HepG2 (cell line): ENCODE measurements at regions not wholly inside any gene's neighbourhood (a gene's known extent, or its start where the extent isn't known, plus 50 kb on each side); places are given as distances from the start of the nearest gene placed in this dataset.

ENCODE experiments used
- ATAC-seq: fragments of 200-7000 bp; cut with Tn5 transposase; 3 replicates; pipeline ENCODE4 v1.9.1; 2020; ENCODE audit warnings: mild to moderate bottlenecking, moderate library complexity
- BruUV-seq: library from RNA; stranded (reverse); fragments of 400-500 nt; replicated peaks from 2 replicates; lab custom pipeline; 2021; lab: Mats Ljungman, UMichigan
- CTCF ChIA-PET: fragments of 300-600 bp; formaldehyde crosslinking; extraction: SDS; loops from one replicate; lab custom pipeline; 2021; ENCODE audit warnings: low total read pairs, inconsistent platforms, low intra/inter-chr PET ratio; lab: Yijun Ruan, JAX
- POLR2A ChIA-PET: fragments of 350-600 bp; sonication (Branson Sonifier 250); formaldehyde crosslinking; loops from one replicate; lab custom pipeline; 2020; ENCODE audit warnings: antibody characterized with exemption, inconsistent platforms; lab: Yijun Ruan, JAX
- DNase-seq: peaks from one replicate; pipeline ENCODE4 v3.0.0-alpha.2; 2015; ENCODE audit warnings: low spot score
- FAIRE-seq: peaks from 3 replicates; lab custom pipeline; 2011; peaks lifted over from hg19 to GRCh38; lab: Jason Lieb, UNC
- H2AFZ ChIP-seq: one replicate; pipeline ENCODE4 v1.6.1; 2011; ENCODE audit warnings: low read length, inconsistent platforms
- H3K27ac ChIP-seq: fragments of 300-600 bp; 3 replicates; pipeline ENCODE4 v1.8.0; 2011; ENCODE audit warnings: mixed run types, mild to moderate bottlenecking, mixed read lengths, low read length, inconsistent platforms; ENCODE audit not compliant: insufficient read depth; ENCODE audit errors: extremely low read length
- H3K27me3 ChIP-seq, 2 experiments: fragments of 200-600 bp in 1 of 2; 2 replicates in 1 of 2; 3 replicates in 1 of 2; pipeline versions ENCODE4 v1.6.0 to v1.8.0; 2011; ENCODE audit warnings: low read length in 2 of 2, mild to moderate bottlenecking in 2 of 2, moderate library complexity in 2 of 2, inconsistent platforms in 1 of 2; ENCODE audit not compliant: insufficient read depth in 2 of 2, control insufficient read depth in 1 of 2
- H3K36me3 ChIP-seq, 2 experiments: fragments of 200-600 bp in 1 of 2; replicated peaks in 1 of 2; 2 replicates in 1 of 2; 3 replicates in 1 of 2; pipeline versions ENCODE4 v1.5.1 to v1.8.0; 2011; ENCODE audit warnings: low read length in 2 of 2, inconsistent platforms in 1 of 2; ENCODE audit not compliant: insufficient read depth in 2 of 2, control insufficient read depth in 1 of 2
- H3K4me1 ChIP-seq: 2 replicates; pipeline ENCODE4 v1.5.1; 2012; ENCODE audit warnings: low read length, inconsistent platforms; ENCODE audit not compliant: insufficient read depth
- H3K4me2 ChIP-seq: 2 replicates; pipeline ENCODE4 v1.6.0; 2011; ENCODE audit warnings: low read depth, low read length, inconsistent platforms
- H3K4me3 ChIP-seq, 3 experiments: fragments of 200-600 bp in 1 of 3; sonication (generic), shearing (Covaris generic) in 1 of 3; replicated peaks in 1 of 3; 2 replicates each; pipeline ENCODE4 v1.5.1; 2011 to 2016; ENCODE audit warnings: low read length in 3 of 3, inconsistent platforms in 2 of 3, low read depth in 2 of 3, mild to moderate bottlenecking in 2 of 3, control low read depth in 1 of 3, mixed read lengths in 1 of 3; ENCODE audit not compliant: insufficient read depth in 1 of 3
- H3K79me2 ChIP-seq: one replicate; pipeline ENCODE4 v1.6.1; 2011; ENCODE audit warnings: low read length, inconsistent platforms; ENCODE audit not compliant: insufficient read depth
- H3K9ac ChIP-seq: 2 replicates; pipeline ENCODE4 v1.6.0; 2011; ENCODE audit warnings: mild to moderate bottlenecking, low read depth, low read length, inconsistent platforms; ENCODE audit not compliant: insufficient read depth
- H3K9me3 ChIP-seq: 2 replicates; pipeline ENCODE4 v1.5.1; 2012; ENCODE audit warnings: mild to moderate bottlenecking, low read length
- H4K20me1 ChIP-seq: 2 replicates; pipeline ENCODE4 v1.6.0; 2011; ENCODE audit warnings: inconsistent platforms, mild to moderate bottlenecking, low read length, moderate library complexity; ENCODE audit not compliant: insufficient read depth
- BRCA1 ChIP-seq: sonication (generic); formaldehyde crosslinking; IDR thresholded peaks from 2 replicates; pipeline ENCODE4 v1.4.0; 2020; ENCODE audit warnings: missing genetic modification reagents
- CENPX ChIP-seq: sonication (generic); formaldehyde crosslinking; IDR thresholded peaks from 2 replicates; pipeline ENCODE4 v1.9.0; 2021; ENCODE audit warnings: mild to moderate bottlenecking, missing genetic modification reagents, moderate library complexity
- EHMT2 ChIP-seq: fragments of 200-600 bp; sonication (generic); IDR thresholded peaks from 2 replicates; pipeline ENCODE4 v1.7.0; 2017; ENCODE audit warnings: antibody characterized with exemption, low read depth, low read length, borderline replicate concordance
- EZH2 ChIP-seq: conservative IDR thresholded peaks from 2 replicates; pipeline ENCODE4 v1.6.1; 2012; ENCODE audit warnings: mild to moderate bottlenecking, low read depth, low read length, moderate library complexity
- HES4 ChIP-seq: sonication (generic); formaldehyde crosslinking; IDR thresholded peaks from 2 replicates; pipeline ENCODE4 v1.9.0; 2021; ENCODE audit warnings: mild to moderate bottlenecking, missing genetic modification reagents, borderline replicate concordance
- HHEX ChIP-seq: IDR thresholded peaks from 2 replicates; pipeline ENCODE4 v1.6.1; 2016; ENCODE audit warnings: control low read depth
- ZBTB21 ChIP-seq: sonication (generic); formaldehyde crosslinking; IDR thresholded peaks from 2 replicates; pipeline ENCODE4 v1.4.0; 2020; ENCODE audit warnings: missing genetic modification reagents
- ZFAT ChIP-seq: sonication (generic); formaldehyde crosslinking; conservative IDR thresholded peaks from 2 replicates; pipeline ENCODE4 v1.8.1; 2023; ENCODE audit warnings: missing genetic modification reagents, inconsistent platforms
- ZNF230 ChIP-seq: sonication (generic); formaldehyde crosslinking; IDR thresholded peaks from 2 replicates; pipeline ENCODE4 v1.4.0; 2020; ENCODE audit warnings: mild to moderate bottlenecking, missing genetic modification reagents
- ZNF510 ChIP-seq: sonication (generic); formaldehyde crosslinking; IDR thresholded peaks from 2 replicates; pipeline ENCODE4 v1.4.0; 2020; ENCODE audit warnings: low read depth, mild to moderate bottlenecking, missing genetic modification reagents
- ZNF776 ChIP-seq: sonication (generic); formaldehyde crosslinking; IDR thresholded peaks from 2 replicates; pipeline ENCODE4 v1.4.0; 2020; ENCODE audit warnings: mild to moderate bottlenecking, missing genetic modification reagents
- WGBS: methylation state at CpG from one replicate; pipeline ENCODE4 v1.1.6; 2017; ENCODE audit warnings: low lambda C conversion rate; 5-methylcytosine and 5-hydroxymethylcytosine counted together
- in situ Hi-C: cut with HindIII; loops from 2 replicates; pipeline ENCODE4 v1.10.0; 2017; ENCODE audit warnings: low pct_unique_long_range_greater_than_20kb; ENCODE audit not compliant: extremely low pct_ligation_motif_present
- intact Hi-C: fragments of 100-400 bp; cut with micrococcal nuclease; formaldehyde crosslinking; loops from one replicate; pipeline ENCODE4 v1.10.0; 2022; ENCODE audit not compliant: unreplicated experiment

DNA sequence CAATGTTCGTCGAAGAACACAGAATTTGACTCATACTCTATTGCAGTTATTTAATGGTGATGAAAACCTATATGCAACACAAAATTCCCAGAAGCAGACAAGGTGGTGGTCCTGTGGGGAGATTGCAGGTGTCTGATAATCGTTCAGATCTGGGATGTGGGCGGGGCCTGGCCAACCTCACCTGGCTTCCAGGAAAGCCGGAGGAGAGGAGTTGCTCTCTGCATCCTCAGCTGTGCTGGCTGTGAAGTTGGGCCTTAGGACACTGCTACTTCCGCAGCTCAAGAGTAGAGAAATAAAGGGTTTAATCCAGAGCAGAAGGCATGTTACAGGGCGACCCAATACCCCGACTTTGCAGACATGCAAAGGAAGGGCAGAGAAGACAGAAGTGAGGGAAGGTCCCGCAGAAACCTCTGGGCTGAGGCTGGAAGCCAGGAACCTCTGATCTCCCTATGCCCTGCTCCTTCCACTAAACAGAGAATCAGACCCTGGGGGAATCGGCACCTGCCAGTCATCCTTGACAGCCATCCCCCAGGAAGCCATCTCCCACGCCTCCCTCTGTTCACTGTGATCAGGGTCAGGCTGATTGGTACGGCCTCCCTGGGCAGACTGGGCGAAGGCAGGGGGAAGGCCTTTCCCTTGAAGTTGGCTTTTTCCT lies 590.3 kb downstream of the AJAP1 start:
- Histone ChIP-seq H3K36me3 (no peaks in the 10 kb centered on the region), H3K4me1 (no peaks in the 10 kb centered on the region), H3K9me3 (peaks cover 9% of the 10 kb centered on the region; the same call in 1 of the 2 replicates), H3K9ac (no peak overlapping the region), H3K79me2 (no peaks in the 10 kb centered on the region), H3K4me3 (no peak overlapping the region), H3K27me3 (no peaks in the 10 kb centered on the region; a peak in 1 of 5 replicates), H2AFZ (no peak overlapping the region), H4K20me1 (no peaks in the 10 kb centered on the region), H3K4me2 (no peak overlapping the region), H3K27ac (no peak overlapping the region)
- DNase-seq: no peak
- intact Hi-C loops: loop anchor here (10.0 kb wide), 1 partner anchor 1120 kb away; no protein-coding TSS in a partner anchor
- no peak for TF ChIP-seq HES4 (CRISPR knock-in tag)
- no peak for TF ChIP-seq HHEX
- no peak for TF ChIP-seq ZNF230 (CRISPR knock-in tag)
- no peak for TF ChIP-seq EZH2
- TF ChIP-seq BRCA1 (CRISPR knock-in tag): no peak
- TF ChIP-seq ZBTB21 (CRISPR knock-in tag): no peak
- TF ChIP-seq EHMT2: no peak
- TF ChIP-seq ZNF776: no peak
- TF ChIP-seq ZNF510 (CRISPR knock-in tag): no peak
- TF ChIP-seq CENPX (CRISPR knock-in tag): no peak
- TF ChIP-seq ZFAT (CRISPR knock-in tag): no peak
- POLR2A ChIA-PET: no interaction called here
- in situ Hi-C loops: no loop called here
- no peak for ATAC-seq
- no peak for FAIRE-seq
- no TSS peak for BruUV-seq
- CTCF ChIA-PET: no interaction called here
- 19% methylated on average over 11 of the region's 13 CpGs for WGBS
